ENCODE measurements at regions not wholly inside any gene's neighbourhood (a gene's known extent, or its start where the extent isn't known, plus 50 kb on each side); places are given as distances from the start of the nearest gene placed in this dataset.
"Not testable (repeated sequence)": the region's sequence is repeated elsewhere in the genome, so short reads cannot be mapped to it uniquely, and the experiment has no call there.

DNA sequence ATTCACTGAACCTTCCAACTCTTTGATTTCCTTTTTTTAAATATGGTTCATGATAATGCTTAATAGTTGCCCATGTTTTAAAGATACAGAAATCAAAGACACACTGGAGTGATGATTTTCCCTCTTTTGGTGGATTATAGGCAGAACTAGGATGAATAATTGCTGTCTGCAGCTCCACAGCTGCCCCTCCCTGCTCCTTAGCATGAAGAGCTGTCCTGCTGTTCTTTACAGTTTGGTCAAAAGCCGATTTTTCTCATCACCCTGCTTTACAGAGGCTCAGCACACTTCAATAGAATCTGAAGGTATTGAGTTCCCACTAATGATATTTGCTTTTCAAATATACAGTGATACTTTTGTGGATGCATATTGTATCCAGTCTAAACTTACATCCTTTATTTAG is 202.6 kb downstream of the AASDHPPT start:
- DNase-seq, result no peak

GRCh38 chr11:106281455-106282173 is 204.2 kb downstream of the AASDHPPT start:
- DNase-seq, result no peak

- no peak for DNase-seq
These were observed 209.5 kb downstream of the AASDHPPT start for GRCh38 chr11:106286881-106287504.

- DNase-seq, result no peak
These were observed 210.6 kb downstream of the AASDHPPT start for GRCh38 chr11:106288057-106288456.

DNA sequence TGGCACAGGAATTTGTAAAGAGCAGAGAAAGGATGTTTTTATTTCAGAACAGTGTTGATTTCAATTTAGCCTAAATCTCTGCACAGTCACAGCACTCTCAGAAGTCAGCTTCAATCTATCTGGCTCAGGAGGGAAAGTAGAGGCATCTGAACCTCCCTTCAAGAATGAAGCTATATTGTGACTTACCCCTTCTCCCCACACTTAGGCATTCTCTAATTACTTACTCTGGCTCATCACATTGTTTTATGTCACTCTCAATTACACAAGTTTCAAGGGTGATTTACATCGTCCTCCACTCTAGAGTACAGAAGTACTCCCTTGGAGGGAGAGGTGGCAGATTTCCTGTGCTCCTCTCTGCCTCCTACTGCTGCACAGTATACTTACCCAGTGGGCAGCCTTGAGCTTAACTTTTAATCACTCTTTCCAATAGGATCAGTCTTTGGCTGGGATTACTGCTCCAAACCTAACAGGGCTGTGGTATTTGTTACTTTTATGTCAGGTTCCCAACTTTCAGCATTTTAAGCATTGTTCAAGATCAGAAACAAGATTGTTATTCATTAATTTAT is 211.4 kb downstream of the AASDHPPT start:
- DNase-seq, result no peak

- DNase-seq, result no peak
These were observed 215.1 kb downstream of the AASDHPPT start for GRCh38 chr11:106292526-106292925.

DNA sequence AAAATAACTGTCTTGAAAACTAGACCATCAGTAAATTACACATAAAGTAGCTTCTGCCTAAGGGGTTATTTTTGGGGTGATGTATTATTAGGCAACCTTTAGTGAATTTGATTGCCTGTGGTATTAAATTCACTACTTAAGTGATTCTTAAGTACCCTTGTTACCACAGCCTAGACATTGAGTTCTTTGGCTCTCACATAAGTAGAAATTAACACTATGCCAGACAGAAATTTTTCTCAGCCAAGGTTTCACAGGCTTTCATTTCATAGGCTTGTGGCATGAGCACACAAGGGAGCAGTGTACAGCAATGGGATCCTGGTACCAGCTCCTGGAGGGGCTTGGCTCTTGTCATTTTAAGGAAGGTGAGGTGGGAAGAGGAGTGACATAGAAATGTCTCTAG is 218.5 kb downstream of the AASDHPPT start:
- no peak for DNase-seq

DNA sequence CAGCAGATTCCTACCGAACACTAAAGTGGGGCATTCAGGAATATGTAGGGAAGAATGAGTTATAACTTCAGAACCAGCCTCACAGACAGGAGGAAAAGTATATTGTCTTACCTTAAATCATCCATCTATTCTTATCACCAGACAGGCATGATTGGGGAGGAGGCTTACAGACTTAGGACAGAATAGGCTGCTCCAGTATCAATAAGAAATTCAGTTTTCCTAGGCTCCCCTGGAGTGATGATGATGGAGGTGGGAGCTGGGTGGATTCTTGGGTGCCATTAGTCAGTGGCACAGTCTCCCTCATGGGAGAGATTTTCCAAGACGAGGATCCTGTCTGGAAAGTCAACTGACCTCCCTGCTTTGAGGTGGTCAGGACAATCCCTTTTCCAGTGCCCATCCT is 225.0 kb downstream of the AASDHPPT start:
- DNase-seq, result no peak

DNA sequence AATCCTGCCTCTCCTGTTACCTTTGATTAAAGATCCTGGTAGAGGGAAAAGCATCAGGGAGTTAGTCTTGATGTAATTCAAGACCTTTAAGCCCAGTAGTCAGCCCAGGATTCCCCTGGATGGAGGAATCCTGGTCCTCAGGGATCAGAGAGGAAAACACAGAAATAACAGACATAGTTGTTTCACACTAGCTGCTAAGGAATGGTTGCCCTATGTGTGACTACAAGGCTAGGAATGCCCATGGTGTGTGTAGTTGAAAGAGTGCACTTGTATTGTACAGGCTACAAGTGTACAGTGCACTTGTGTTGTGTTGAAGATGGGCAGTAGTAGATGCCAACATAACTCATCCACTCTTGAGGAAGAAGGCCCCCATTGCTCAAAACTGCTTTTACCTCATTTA is 226.8 kb downstream of the AASDHPPT start:
- DNase-seq, result no peak

- no peak for DNase-seq
These were observed 228.0 kb downstream of the AASDHPPT start for GRCh38 chr11:106305458-106305857.

DNA sequence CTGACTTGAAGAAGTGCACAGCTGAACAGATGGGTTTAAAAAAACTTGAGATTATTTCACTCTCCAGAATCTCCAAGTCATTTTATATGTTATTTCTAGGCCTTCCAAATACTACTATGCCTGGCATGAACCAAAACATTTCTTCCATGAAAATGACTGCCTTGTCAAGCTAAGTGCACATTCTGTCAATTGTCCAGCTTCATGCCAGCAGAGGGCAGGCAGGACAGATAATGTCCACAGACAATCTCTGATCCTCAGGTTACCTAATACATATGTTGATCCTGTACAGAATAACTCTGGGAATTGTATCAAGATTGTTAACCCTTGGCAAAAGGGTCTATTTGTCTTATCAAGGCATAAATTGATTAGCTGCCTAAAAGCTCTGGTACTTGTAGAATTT is 229.5 kb downstream of the AASDHPPT start:
- DNase-seq, result no peak

GRCh38 chr11:106309070-106309684 is 231.7 kb downstream of the AASDHPPT start:
- DNase-seq, result no peak

GRCh38 chr11:106311531-106312230 is 234.2 kb downstream of the AASDHPPT start:
- no peak for DNase-seq

- not testable (repeated sequence) for DNase-seq
These were observed 239.8 kb downstream of the AASDHPPT start for GRCh38 chr11:106317208-106317773.

- no peak for DNase-seq
These were observed 244.1 kb downstream of the AASDHPPT start for GRCh38 chr11:106321601-106322000.

DNA sequence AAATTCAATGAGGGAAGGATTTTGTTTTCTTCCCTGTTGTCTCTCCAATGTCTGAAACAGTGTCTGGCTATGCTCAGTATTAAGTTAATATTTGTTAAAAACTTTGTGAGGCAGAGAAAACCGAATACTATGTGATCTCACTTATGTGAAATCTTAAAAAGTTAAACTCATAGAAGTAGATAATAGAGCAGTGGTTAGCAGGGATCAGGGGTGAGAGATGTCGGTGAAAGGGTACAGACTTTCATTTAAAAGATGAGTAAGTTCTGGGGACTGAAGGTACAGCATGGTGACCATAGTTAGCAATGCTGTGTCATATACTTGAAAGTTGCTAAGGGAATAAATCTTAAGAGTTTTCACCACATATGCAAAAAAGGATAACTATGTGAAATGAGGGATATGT is 244.6 kb downstream of the AASDHPPT start:
- no peak for DNase-seq

DNA sequence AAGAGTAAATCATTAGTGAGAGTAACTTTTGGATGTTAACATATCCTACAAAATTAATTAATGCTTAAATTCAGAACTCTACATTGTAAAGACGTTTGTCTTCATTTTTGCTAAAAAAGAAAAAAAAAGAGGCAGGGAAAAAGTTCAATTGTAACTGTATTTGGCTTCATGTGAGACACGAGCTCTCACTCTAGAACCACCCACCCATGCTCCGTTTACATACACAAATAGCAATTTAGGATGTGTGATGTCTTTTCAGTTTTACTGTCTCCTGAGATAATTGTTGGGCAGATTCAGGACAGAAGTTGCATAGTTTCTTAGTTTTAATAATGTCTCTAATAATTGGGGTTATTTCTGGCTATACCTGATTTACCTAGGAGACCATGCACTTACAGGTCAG is 248.6 kb downstream of the AASDHPPT start:
- DNase-seq, result no peak

GRCh38 chr11:106327134-106327533 is 249.7 kb downstream of the AASDHPPT start:
- no peak for DNase-seq

- no peak for DNase-seq
These were observed 250.2 kb downstream of the AASDHPPT start for GRCh38 chr11:106327637-106328036.

DNA sequence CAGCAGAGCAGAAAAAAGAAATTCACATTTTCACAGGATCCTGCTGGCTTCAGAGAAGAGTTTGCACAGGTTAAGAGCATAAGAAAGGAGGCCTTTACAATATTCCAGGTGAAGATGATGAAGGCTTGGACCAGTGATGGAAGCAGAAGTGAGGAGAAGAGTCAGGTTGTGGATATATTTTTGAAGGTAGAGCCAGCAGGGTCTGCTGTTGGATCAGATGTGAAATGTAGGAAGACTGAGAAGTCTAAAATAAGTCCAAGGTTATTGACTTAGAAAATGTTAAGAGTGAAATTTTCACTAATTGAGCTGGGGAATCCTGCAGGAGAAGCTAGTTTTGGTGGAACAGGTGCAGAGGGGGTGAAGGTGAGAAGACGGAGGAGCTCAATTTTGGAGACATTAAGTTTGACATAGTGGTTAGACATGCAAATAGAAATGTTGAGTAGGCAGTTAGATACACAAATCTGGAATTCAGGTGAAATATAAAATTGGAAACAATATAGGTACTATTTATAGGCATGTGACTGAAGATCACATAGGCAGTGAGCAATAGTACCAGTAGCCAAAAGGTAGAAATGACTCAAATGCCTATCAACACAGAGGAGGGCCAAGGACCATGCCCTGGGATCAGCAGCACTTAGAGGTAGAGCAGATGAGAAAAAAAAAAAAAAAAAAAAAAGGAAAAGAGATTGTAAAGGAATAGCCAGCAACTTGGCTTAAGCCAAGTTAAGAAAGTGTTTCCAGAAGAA is 252.0 kb downstream of the AASDHPPT start:
- no peak for DNase-seq

DNA sequence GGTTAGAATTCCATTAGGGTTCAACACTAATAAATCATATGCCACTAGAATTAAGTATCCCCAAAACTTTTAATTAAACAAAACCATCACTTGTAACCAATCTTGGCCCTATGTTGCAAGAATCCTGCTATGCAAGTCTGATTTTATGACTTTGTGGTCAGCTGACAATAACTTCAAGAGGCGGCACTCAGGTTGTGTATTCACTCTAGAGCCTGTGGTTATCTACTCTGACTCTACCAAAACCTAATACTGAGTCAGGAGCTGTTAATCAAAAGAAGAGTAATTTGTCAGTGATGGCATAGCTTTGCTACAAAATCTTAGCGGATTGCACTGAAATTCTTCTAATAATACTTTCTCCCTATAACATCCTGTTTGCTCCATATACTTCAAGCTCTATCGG is 253.7 kb downstream of the AASDHPPT start:
- DNase-seq, result no peak

DNA sequence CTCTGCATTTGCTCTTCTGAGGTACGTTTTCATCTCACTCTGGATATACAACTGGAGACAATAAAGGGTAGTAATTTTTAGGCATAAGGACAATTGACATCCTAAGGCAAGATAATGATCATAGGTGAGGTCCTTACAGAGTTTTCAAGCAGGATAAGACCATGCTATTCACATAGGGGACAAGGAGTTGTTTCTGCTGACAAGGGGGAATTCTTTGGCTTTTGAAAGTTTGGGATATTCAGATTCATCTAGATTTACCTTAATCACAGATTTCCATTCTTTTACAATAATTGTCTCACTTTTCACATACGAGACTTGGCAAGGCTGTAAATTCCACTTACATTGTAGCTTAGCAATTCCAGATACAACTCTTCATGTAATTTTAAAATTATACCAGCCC is 256.2 kb downstream of the AASDHPPT start:
- DNase-seq, result no peak
